ENCODE measurements at regions not wholly inside any gene's neighbourhood (a gene's known extent, or its start where the extent isn't known, plus 50 kb on each side); places are given as distances from the start of the nearest gene placed in this dataset.

DNA sequence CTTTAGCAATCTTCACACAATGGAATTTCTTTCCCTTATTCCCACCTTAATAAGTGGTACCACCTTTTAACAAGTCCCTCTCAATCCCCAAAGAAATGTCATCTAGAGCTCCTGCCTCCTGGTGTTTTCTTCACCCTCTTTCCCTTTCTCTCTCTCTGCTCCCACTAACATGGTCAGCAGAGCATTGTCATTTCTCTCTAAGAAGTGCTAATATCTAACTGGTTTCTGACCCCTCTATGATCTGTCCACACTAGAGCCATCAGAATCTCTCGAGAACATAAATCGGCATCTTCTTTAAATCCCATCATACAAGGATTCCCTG lies 161.2 kb upstream of the DTNA start:
- Histone ChIP-seq H3K79me2 (ENCODE audit: insufficient read depth, low read length) (no peaks in the 10 kb centered on the region), H3K9me3 (ENCODE audit: low read length) (no peaks in the 10 kb centered on the region), H3K4me3 (ENCODE audit: low read depth, low read length, poor library complexity, severe bottlenecking) (no peak overlapping the region), H3K4me2 (ENCODE audit: low read length) (no peak overlapping the region), H3K27ac (ENCODE audit: low read depth, low read length, poor library complexity, severe bottlenecking) (no peak overlapping the region), H3K36me3 (ENCODE audit: insufficient read depth, low read length) (no peaks in the 10 kb centered on the region), H4K20me1 (ENCODE audit: insufficient read depth, low read length) (no peaks in the 10 kb centered on the region), H2AFZ (ENCODE audit: low read length) (no peak overlapping the region), H3K9me2 (ENCODE audit: low read depth, low read length) (no peaks in the 10 kb centered on the region), H3K4me1 (ENCODE audit: insufficient read depth, low read length, severe bottlenecking) (no peaks in the 10 kb centered on the region), H3K27me3 (ENCODE audit: insufficient read depth, low read length) (no peaks in the 10 kb centered on the region), H3F3A (ENCODE audit: insufficient read depth, low read length) (no peaks in the 10 kb centered on the region), H3K9ac (ENCODE audit: low read length) (no peak overlapping the region)
- no peak for TF ChIP-seq EZH2 (IDR thresholded peaks at IDR 0.05; ENCODE audit: borderline replicate concordance, low read length)
- TF ChIP-seq, protein P1, sequence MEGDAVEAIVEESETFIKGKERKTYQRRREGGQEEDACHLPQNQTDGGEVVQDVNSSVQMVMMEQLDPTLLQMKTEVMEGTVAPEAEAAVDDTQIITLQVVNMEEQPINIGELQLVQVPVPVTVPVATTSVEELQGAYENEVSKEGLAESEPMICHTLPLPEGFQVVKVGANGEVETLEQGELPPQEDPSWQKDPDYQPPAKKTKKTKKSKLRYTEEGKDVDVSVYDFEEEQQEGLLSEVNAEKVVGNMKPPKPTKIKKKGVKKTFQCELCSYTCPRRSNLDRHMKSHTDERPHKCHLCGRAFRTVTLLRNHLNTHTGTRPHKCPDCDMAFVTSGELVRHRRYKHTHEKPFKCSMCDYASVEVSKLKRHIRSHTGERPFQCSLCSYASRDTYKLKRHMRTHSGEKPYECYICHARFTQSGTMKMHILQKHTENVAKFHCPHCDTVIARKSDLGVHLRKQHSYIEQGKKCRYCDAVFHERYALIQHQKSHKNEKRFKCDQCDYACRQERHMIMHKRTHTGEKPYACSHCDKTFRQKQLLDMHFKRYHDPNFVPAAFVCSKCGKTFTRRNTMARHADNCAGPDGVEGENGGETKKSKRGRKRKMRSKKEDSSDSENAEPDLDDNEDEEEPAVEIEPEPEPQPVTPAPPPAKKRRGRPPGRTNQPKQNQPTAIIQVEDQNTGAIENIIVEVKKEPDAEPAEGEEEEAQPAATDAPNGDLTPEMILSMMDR (IDR thresholded peaks at IDR 0.05; ENCODE audit: low read length), result no peak

DNA sequence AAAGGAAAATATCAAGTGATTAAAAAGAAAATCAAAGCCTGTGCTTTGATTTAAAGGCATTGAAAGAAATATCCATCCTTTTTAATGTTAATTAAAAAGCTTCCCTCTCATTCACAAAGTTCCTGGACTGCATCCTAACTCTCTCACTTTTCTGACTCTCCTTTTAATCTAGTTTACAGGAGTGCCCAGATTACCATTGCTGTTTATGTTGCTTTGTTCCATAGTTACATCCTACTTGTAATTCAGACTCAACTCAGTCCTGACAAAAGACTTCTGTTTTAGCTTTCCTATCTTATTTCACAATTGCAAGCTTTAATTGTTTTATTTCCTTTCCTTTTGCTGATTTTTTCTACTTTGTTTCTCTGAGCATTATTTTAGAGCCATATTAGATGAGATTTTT lies 160.7 kb upstream of the DTNA start:
- Histone ChIP-seq H3K4me1 (ENCODE audit: insufficient read depth, low read length, severe bottlenecking) (no peaks in the 10 kb centered on the region), H3F3A (ENCODE audit: insufficient read depth, low read length) (no peaks in the 10 kb centered on the region), H3K4me3 (ENCODE audit: low read depth, low read length, poor library complexity, severe bottlenecking) (no peak overlapping the region), H3K4me2 (ENCODE audit: low read length) (no peak overlapping the region), H3K9me2 (ENCODE audit: low read depth, low read length) (no peaks in the 10 kb centered on the region), H3K36me3 (ENCODE audit: insufficient read depth, low read length) (no peaks in the 10 kb centered on the region), H3K79me2 (ENCODE audit: insufficient read depth, low read length) (no peaks in the 10 kb centered on the region), H3K9me3 (ENCODE audit: low read length) (no peaks in the 10 kb centered on the region), H3K27ac (ENCODE audit: low read depth, low read length, poor library complexity, severe bottlenecking) (no peak overlapping the region), H2AFZ (ENCODE audit: low read length) (no peak overlapping the region), H4K20me1 (ENCODE audit: insufficient read depth, low read length) (no peaks in the 10 kb centered on the region), H3K9ac (ENCODE audit: low read length) (no peak overlapping the region), H3K27me3 (ENCODE audit: insufficient read depth, low read length) (no peaks in the 10 kb centered on the region)
- TF ChIP-seq EZH2 (IDR thresholded peaks at IDR 0.05; ENCODE audit: borderline replicate concordance, low read length), result no peak
- TF ChIP-seq, protein P1 (IDR thresholded peaks at IDR 0.05; ENCODE audit: low read length), result no peak

DNA sequence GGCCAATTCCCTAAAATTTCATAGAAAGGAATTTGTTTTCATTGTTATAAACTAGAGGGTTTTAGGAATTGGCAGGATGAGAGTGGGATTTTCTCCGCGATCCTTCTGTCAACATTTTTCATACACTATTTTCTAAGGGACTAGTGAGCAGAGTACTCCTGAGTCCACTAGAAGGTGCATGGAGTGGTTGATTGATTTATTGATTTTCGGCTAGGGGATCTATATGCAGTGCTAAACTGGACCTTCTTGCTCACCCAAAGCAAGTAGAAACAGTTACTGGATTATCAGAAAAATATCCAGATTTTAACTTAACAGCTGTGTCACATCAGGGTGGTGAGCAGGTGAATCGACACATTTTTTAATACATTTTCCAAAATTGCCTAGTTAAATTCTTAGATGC lies 159.9 kb upstream of the DTNA start:
- Histone ChIP-seq H3K4me1 (ENCODE audit: insufficient read depth, low read length, severe bottlenecking) (no peaks in the 10 kb centered on the region), H3K9me2 (ENCODE audit: low read depth, low read length) (no peaks in the 10 kb centered on the region), H3K9ac (ENCODE audit: low read length) (no peak overlapping the region), H3K27me3 (ENCODE audit: insufficient read depth, low read length) (no peaks in the 10 kb centered on the region), H3K4me3 (ENCODE audit: low read depth, low read length, poor library complexity, severe bottlenecking) (no peak overlapping the region), H3K79me2 (ENCODE audit: insufficient read depth, low read length) (no peaks in the 10 kb centered on the region), H2AFZ (ENCODE audit: low read length) (no peak overlapping the region), H3K4me2 (ENCODE audit: low read length) (no peak overlapping the region), H3K36me3 (ENCODE audit: insufficient read depth, low read length) (no peaks in the 10 kb centered on the region), H3K27ac (ENCODE audit: low read depth, low read length, poor library complexity, severe bottlenecking) (no peak overlapping the region), H3K9me3 (ENCODE audit: low read length) (no peaks in the 10 kb centered on the region), H3F3A (ENCODE audit: insufficient read depth, low read length) (no peaks in the 10 kb centered on the region), H4K20me1 (ENCODE audit: insufficient read depth, low read length) (no peaks in the 10 kb centered on the region)
- TF ChIP-seq, protein P1 (IDR thresholded peaks at IDR 0.05; ENCODE audit: low read length), result no peak
- TF ChIP-seq EZH2 (IDR thresholded peaks at IDR 0.05; ENCODE audit: borderline replicate concordance, low read length), result no peak
